SK-N-SH treated with all-trans-retinoic acid at 6 μM for 48 hours (cell line): ENCODE measurements at regions not wholly inside any gene's neighbourhood (a gene's known extent, or its start where the extent isn't known, plus 50 kb on each side); places are given as distances from the start of the nearest gene placed in this dataset.

ENCODE experiments used
- ATAC-seq: fragments of 200-7000 bp; cut with Tn5 transposase; 3 replicates; pipeline ENCODE4 v1.9.1; 2020; ENCODE audit warnings: mild to moderate bottlenecking, moderate library complexity
- ARNTL ChIP-seq: fragments of 450-650 bp; formaldehyde crosslinking; IDR thresholded peaks from 2 replicates; pipeline ENCODE4 v1.5.0; 2020; ENCODE audit warnings: low read depth, mild to moderate bottlenecking, moderate library complexity, borderline replicate concordance
- CSDC2 ChIP-seq: fragments of 250-450 bp; sonication (Bioruptor Pico); IDR thresholded peaks from 2 replicates; pipeline ENCODE4 v1.5.0; 2020; ENCODE audit warnings: mild to moderate bottlenecking, moderate library complexity
- ESRRG ChIP-seq: fragments of 250-450 bp; sonication (Bioruptor Pico); IDR thresholded peaks from 2 replicates; pipeline ENCODE4 v1.6.1; 2021; ENCODE audit warnings: mild to moderate bottlenecking
- GLIS3 ChIP-seq: fragments of 250-450 bp; sonication (Bioruptor Pico); IDR thresholded peaks from 2 replicates; pipeline ENCODE4 v1.5.0; 2020; ENCODE audit warnings: mild to moderate bottlenecking, moderate library complexity
- ISL1 ChIP-seq: fragments of 250-450 bp; sonication (Bioruptor Pico); IDR thresholded peaks from 2 replicates; pipeline ENCODE4 v2.1.2; 2022; ENCODE audit warnings: mild to moderate bottlenecking, moderate library complexity
- OSR1 ChIP-seq: fragments of 250-450 bp; sonication (Bioruptor Pico); IDR thresholded peaks from 2 replicates; pipeline ENCODE4 v1.8.0; 2022; ENCODE audit warnings: moderate library complexity, mild to moderate bottlenecking, inconsistent platforms
- PPARA ChIP-seq: fragments of 250-450 bp; sonication (Bioruptor Pico); IDR thresholded peaks from 2 replicates; pipeline ENCODE4 v1.5.0; 2020; ENCODE audit warnings: mild to moderate bottlenecking, borderline replicate concordance
- RARB ChIP-seq: fragments of 250-450 bp; sonication (Bioruptor Pico); IDR thresholded peaks from 2 replicates; pipeline ENCODE4 v1.8.0; 2021; ENCODE audit warnings: mild to moderate bottlenecking, moderate library complexity
- SNAI2 ChIP-seq: fragments of 250-450 bp; sonication (Bioruptor Pico); IDR thresholded peaks from 2 replicates; pipeline ENCODE4 v1.5.0; 2020; ENCODE audit warnings: mild to moderate bottlenecking, moderate library complexity
- TCF4 ChIP-seq: fragments of 250-450 bp; sonication (Bioruptor Pico); IDR thresholded peaks from 2 replicates; pipeline ENCODE4 v1.8.0; 2021; ENCODE audit warnings: mild to moderate bottlenecking, moderate library complexity, borderline replicate concordance
- TOX ChIP-seq: fragments of 250-450 bp; sonication (Bioruptor Pico); IDR thresholded peaks from 2 replicates; pipeline ENCODE4 v1.8.0; 2021; ENCODE audit warnings: mild to moderate bottlenecking, moderate library complexity, borderline replicate concordance
- ZC3H10 ChIP-seq: fragments of 250-450 bp; sonication (Bioruptor Pico); IDR thresholded peaks from 2 replicates; pipeline ENCODE4 v1.5.1; 2021; ENCODE audit warnings: mild to moderate bottlenecking, moderate library complexity
- ZFP3 ChIP-seq: fragments of 250-450 bp; sonication (Bioruptor Pico); IDR thresholded peaks from 2 replicates; pipeline ENCODE4 v1.5.0; 2020; ENCODE audit warnings: mild to moderate bottlenecking, moderate library complexity
- ZFP30 ChIP-seq: fragments of 450-650 bp; formaldehyde crosslinking; IDR thresholded peaks from 2 replicates; pipeline ENCODE4 v1.5.0; 2022; ENCODE audit warnings: mild to moderate bottlenecking, moderate library complexity
- ZNF565 ChIP-seq: fragments of 450-650 bp; formaldehyde crosslinking; conservative IDR thresholded peaks from 2 replicates; pipeline ENCODE4 v1.5.0; 2020; ENCODE audit warnings: low read depth, mild to moderate bottlenecking, moderate library complexity
- TF ChIP-seq, protein P1 (sequence below): fragments of 250-450 bp; sonication (Bioruptor Pico); IDR thresholded peaks from 2 replicates; pipeline ENCODE4 v1.5.1; 2020; ENCODE audit warnings: low read depth, mild to moderate bottlenecking, moderate library complexity
- TF ChIP-seq, protein P2 (sequence below): fragments of 250-450 bp; sonication (Bioruptor Pico); IDR thresholded peaks from 2 replicates; pipeline ENCODE4 v1.8.0; 2021; ENCODE audit warnings: low read depth, mild to moderate bottlenecking, moderate library complexity, borderline replicate concordance
- TF ChIP-seq, protein P3 (sequence below): fragments of 250-450 bp; sonication (Bioruptor Pico); IDR thresholded peaks from 2 replicates; pipeline ENCODE4 v1.5.1; 2021; ENCODE audit warnings: mild to moderate bottlenecking, moderate library complexity

DNA sequence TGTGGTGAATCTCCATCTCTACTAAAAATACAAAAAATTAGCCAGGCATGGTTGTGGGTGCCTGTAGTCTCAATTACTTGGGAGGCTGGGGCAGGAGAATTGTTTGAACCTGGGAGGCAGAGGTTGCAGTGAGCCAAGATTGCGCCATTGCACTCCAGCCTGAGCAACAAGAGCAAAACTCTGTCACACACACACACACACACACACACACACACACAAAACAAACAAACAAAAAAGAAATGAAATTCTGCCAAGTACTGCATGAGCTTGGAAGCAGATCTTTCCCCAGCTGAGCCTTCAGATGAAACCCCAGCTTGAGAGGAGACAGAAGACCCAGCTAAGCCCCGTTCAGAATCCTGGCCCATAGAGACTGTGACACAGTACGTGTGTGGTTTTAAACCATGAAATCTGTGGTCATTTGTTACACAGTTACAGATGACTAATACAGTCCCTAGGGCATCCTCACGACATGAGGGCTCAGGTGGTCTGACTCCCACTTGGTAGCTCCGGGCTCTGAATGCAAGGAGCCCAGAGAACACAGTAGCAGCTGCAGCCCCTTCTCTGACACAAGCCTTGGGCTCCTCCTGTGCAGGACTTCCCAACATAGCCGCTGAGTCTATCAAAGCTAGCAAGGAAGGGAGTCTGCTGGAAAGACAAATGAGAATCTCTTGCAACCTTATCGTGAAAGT lies 132.8 kb downstream of the SEC14L1 start:
- TF ChIP-seq ISL1 (CRISPR knock-in tag) (no peak), ZNF565 (CRISPR knock-in tag) (no peak)
- TF ChIP-seq, protein P1, sequence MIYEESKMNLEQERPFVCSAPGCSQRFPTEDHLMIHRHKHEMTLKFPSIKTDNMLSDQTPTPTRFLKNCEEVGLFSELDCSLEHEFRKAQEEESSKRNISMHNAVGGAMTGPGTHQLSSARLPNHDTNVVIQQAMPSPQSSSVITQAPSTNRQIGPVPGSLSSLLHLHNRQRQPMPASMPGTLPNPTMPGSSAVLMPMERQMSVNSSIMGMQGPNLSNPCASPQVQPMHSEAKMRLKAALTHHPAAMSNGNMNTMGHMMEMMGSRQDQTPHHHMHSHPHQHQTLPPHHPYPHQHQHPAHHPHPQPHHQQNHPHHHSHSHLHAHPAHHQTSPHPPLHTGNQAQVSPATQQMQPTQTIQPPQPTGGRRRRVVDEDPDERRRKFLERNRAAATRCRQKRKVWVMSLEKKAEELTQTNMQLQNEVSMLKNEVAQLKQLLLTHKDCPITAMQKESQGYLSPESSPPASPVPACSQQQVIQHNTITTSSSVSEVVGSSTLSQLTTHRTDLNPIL (CRISPR knock-in tag): no peak
- TF ChIP-seq, protein P2, sequence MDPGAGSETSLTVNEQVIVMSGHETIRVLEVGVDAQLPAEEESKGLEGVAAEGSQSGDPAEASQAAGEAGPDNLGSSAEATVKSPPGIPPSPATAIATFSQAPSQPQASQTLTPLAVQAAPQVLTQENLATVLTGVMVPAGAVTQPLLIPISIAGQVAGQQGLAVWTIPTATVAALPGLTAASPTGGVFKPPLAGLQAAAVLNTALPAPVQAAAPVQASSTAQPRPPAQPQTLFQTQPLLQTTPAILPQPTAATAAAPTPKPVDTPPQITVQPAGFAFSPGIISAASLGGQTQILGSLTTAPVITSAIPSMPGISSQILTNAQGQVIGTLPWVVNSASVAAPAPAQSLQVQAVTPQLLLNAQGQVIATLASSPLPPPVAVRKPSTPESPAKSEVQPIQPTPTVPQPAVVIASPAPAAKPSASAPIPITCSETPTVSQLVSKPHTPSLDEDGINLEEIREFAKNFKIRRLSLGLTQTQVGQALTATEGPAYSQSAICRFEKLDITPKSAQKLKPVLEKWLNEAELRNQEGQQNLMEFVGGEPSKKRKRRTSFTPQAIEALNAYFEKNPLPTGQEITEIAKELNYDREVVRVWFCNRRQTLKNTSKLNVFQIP (CRISPR knock-in tag): no peak
- no peak for ATAC-seq

- TF ChIP-seq RARB (CRISPR knock-in tag) (no peak), ARNTL (CRISPR knock-in tag) (no peak)
- ATAC-seq: peak; percentile 28; the same call in 1 of the 3 replicates
Observed at GRCh38 chr17:77274096-77274845, 133.5 kb downstream of the SEC14L1 start.

GRCh38 chr17:77279448-77280303 lies 138.9 kb downstream of the SEC14L1 start:
- TF ChIP-seq ZFP3: no peak
- no peak for TF ChIP-seq TCF4
- TF ChIP-seq ARNTL (CRISPR knock-in tag): no peak
- ATAC-seq: no peak

GRCh38 chr17:77280304-77281121 lies 139.7 kb downstream of the SEC14L1 start:
- no peak for ATAC-seq
- TF ChIP-seq ZFP30 (no peak), GLIS3 (CRISPR knock-in tag) (no peak), SNAI2 (CRISPR knock-in tag) (no peak), ZC3H10 (CRISPR knock-in tag) (no peak), CSDC2 (CRISPR knock-in tag) (no peak), TOX (CRISPR knock-in tag) (no peak)

GRCh38 chr17:77281122-77281903 lies 140.5 kb downstream of the SEC14L1 start:
- peak; percentile 47 for ATAC-seq
- TF ChIP-seq ISL1 (CRISPR knock-in tag) (no peak), OSR1 (CRISPR knock-in tag) (no peak), ESRRG (no peak), ZFP3 (no peak), TOX (CRISPR knock-in tag) (no peak), RARB (CRISPR knock-in tag) (no peak), CSDC2 (CRISPR knock-in tag) (no peak), PPARA (CRISPR knock-in tag) (no peak)
- TF ChIP-seq, protein P2 (CRISPR knock-in tag): no peak
- TF ChIP-seq, protein P3, sequence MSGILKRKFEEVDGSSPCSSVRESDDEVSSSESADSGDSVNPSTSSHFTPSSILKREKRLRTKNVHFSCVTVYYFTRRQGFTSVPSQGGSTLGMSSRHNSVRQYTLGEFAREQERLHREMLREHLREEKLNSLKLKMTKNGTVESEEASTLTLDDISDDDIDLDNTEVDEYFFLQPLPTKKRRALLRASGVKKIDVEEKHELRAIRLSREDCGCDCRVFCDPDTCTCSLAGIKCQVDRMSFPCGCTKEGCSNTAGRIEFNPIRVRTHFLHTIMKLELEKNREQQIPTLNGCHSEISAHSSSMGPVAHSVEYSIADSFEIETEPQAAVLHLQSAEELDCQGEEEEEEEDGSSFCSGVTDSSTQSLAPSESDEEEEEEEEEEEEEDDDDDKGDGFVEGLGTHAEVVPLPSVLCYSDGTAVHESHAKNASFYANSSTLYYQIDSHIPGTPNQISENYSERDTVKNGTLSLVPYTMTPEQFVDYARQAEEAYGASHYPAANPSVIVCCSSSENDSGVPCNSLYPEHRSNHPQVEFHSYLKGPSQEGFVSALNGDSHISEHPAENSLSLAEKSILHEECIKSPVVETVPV: no peak
